ENCODE measurements at regions not wholly inside any gene's neighbourhood (a gene's known extent, or its start where the extent isn't known, plus 50 kb on each side); places are given as distances from the start of the nearest gene placed in this dataset.

- 1% methylated on average over 4 of the region's 4 CpGs for WGBS (ENCODE audit: insufficient coverage, low coverage, missing lambda C conversion rate)
- in situ Hi-C loops (cut with MboI): no loop called here
- CTCF ChIA-PET (ENCODE audit: low intra/inter-chr PET ratio): no interaction called here
- H3K36me3 ChIP-seq (ENCODE audit: control insufficient read depth, insufficient read depth, low read length): no peaks in the 10 kb centered on the region
- no peak overlapping the region for H3K4me3 ChIP-seq
- H3K79me2 ChIP-seq (ENCODE audit: control insufficient read depth, insufficient read depth, low read length): no peaks in the 10 kb centered on the region
- DNase-seq (ENCODE audit: extremely low read depth in 1 of 4, low spot score in 3 of 4) (no peak), FAIRE-seq (no peak), ATAC-seq (no peak)
- TF ChIP-seq ZNF347 (CRISPR knock-in tag; IDR thresholded peaks at IDR 0.05; ENCODE audit: low read depth) (no peak), TBL1XR1 (IDR thresholded peaks at IDR 0.05; ENCODE audit: low read length in 2 of 2) (no peak), TAL1 (IDR thresholded peaks at IDR 0.05) (no peak), RBM17 (IDR thresholded peaks at IDR 0.05; ENCODE audit: borderline replicate concordance, low read depth, low read length) (no peak), SMC3 (conservative IDR thresholded peaks at IDR 0.05; ENCODE audit: insufficient read depth, low read depth, low read length) (no peak), ZFP1 (CRISPR knock-in tag; IDR thresholded peaks at IDR 0.05) (no peak), ILK (tag; IDR thresholded peaks at IDR 0.05; ENCODE audit: borderline replicate concordance, low read depth) (no peak), HDAC2 (IDR thresholded peaks at IDR 0.05) (no peak), CREM (IDR thresholded peaks at IDR 0.05; ENCODE audit: low read depth) (no peak), ZNF384 (IDR thresholded peaks at IDR 0.05; ENCODE audit: low read depth, low read length) (no peak), GATAD2A (IDR thresholded peaks at IDR 0.05) (no peak), SAP30 (IDR thresholded peaks at IDR 0.05; ENCODE audit: borderline replicate concordance, insufficient read depth, low read depth, low read length, poor library complexity, severe bottlenecking) (no peak), ZBTB5 (IDR thresholded peaks at IDR 0.05) (no peak), ZNF696 (CRISPR knock-in tag; conservative IDR thresholded peaks at IDR 0.05) (no peak), ZNF830 (CRISPR knock-in tag; IDR thresholded peaks at IDR 0.05) (no peak)
- no peak overlapping the region for H3K4me2 ChIP-seq (ENCODE audit: insufficient read depth, low read length)
- H3K9me1 ChIP-seq (ENCODE audit: control insufficient read depth, insufficient read depth, low read length): no peaks in the 10 kb centered on the region
- H3K27ac ChIP-seq (ENCODE audit: extremely low read depth, low read depth, low read length): no peak overlapping the region
- H4K20me1 ChIP-seq (replicated peaks; ENCODE audit: control insufficient read depth, insufficient read depth, low read length): no peaks in the 10 kb centered on the region
- no TSS peak for BruUV-seq (replicated peaks)
- peaks cover 2 to 4% of the 10 kb centered on the region in 2 experiments; a peak in 2 of 5 replicates for H3K27me3 ChIP-seq (ENCODE audit: control insufficient read depth in 2 of 2, insufficient read depth in 2 of 2, low read length in 2 of 2)
- H2AFZ ChIP-seq (ENCODE audit: low read depth, low read length): no peak overlapping the region
- no peak overlapping the region for H3K9ac ChIP-seq (ENCODE audit: insufficient read depth in 1 of 2, low read depth in 2 of 2, low read length in 2 of 2)
- POLR2A ChIA-PET: no interaction called here
- intact Hi-C loops (cut with micrococcal nuclease): loop anchor here (10.0 kb wide), 2 partner anchors 211 to 801 kb away; partner anchors contain the start of gene GATAD1
- H3K9me3 ChIP-seq (replicated peaks; ENCODE audit: control insufficient read depth, insufficient read depth, low read depth, low read length): no peaks in the 10 kb centered on the region
- H3K4me1 ChIP-seq (replicated peaks in 1 of 2; ENCODE audit: control insufficient read depth in 2 of 2, insufficient read depth in 2 of 2, low read length in 2 of 2): no peaks in the 10 kb centered on the region
Measured at GRCh38 chr7:91644256-91644655, 236.2 kb downstream of the MTERF1 start.
